Type B pancreatic cell (in vitro differentiated cells): ENCODE measurements at regions not wholly inside any gene's neighbourhood (a gene's known extent, or its start where the extent isn't known, plus 50 kb on each side); places are given as distances from the start of the nearest gene placed in this dataset.

Source experiments
- DNase-seq: peaks from one replicate; pipeline ENCODE4 v3.0.0; 2021; ENCODE audit warnings: mixed read lengths; ENCODE audit not compliant: unreplicated experiment; ENCODE audit errors: extremely low spot score
- H3K27ac Mint-ChIP-seq: 2 replicates; pipeline ENCODE4 v1.8.0; 2021; ENCODE audit warnings: mild to moderate bottlenecking, mixed read lengths
- H3K27me3 Mint-ChIP-seq: 2 replicates; pipeline ENCODE4 v1.8.0; 2021; ENCODE audit warnings: mixed read lengths
- H3K36me3 Mint-ChIP-seq: 2 replicates; pipeline ENCODE4 v1.8.0; 2021; ENCODE audit warnings: mixed read lengths
- H3K4me1 Mint-ChIP-seq: one replicate; pipeline ENCODE4 v1.8.0; 2021; ENCODE audit warnings: mixed read lengths; ENCODE audit not compliant: unreplicated experiment
- H3K4me3 Mint-ChIP-seq: 2 replicates; pipeline ENCODE4 v1.8.0; 2021; ENCODE audit warnings: mild to moderate bottlenecking, mixed read lengths
- H3K9me3 Mint-ChIP-seq: 2 replicates; pipeline ENCODE4 v1.8.0; 2021; ENCODE audit warnings: mixed read lengths
- TF ChIP-seq, protein P1 (sequence below): fragments of 200-600 bp; sonication (generic); conservative IDR thresholded peaks from 2 replicates; pipeline ENCODE4 v1.5.0; 2021; ENCODE audit warnings: antibody characterized with exemption, mild to moderate bottlenecking

DNA sequence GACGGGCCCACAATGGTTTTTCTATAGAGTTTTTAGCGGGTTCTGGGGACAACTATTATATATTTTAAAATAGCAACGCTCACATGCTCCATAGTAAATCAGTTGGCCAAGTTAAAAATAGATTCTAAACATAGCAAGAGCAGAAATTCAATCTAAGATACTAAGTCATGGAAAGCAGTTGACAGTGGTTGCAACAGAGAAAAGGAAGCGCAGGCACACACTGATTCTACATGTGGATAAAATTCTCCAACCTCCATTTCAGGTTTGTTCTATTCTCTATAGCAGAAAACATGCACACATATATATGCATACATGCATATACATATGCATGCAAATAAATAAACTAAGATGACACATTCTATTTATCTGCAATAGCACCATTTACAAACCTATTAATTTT lies 89.6 kb upstream of the HNRNPU start:
- no peaks in the 10 kb centered on the region for H3K4me1 Mint-ChIP-seq
- no peak for DNase-seq
- H3K4me3 Mint-ChIP-seq: no peak overlapping the region
- no peaks in the 10 kb centered on the region for H3K9me3 Mint-ChIP-seq
- no peaks in the 10 kb centered on the region for H3K36me3 Mint-ChIP-seq
- no peaks in the 10 kb centered on the region for H3K27me3 Mint-ChIP-seq
- no peak overlapping the region for H3K27ac Mint-ChIP-seq
- TF ChIP-seq, protein P1, sequence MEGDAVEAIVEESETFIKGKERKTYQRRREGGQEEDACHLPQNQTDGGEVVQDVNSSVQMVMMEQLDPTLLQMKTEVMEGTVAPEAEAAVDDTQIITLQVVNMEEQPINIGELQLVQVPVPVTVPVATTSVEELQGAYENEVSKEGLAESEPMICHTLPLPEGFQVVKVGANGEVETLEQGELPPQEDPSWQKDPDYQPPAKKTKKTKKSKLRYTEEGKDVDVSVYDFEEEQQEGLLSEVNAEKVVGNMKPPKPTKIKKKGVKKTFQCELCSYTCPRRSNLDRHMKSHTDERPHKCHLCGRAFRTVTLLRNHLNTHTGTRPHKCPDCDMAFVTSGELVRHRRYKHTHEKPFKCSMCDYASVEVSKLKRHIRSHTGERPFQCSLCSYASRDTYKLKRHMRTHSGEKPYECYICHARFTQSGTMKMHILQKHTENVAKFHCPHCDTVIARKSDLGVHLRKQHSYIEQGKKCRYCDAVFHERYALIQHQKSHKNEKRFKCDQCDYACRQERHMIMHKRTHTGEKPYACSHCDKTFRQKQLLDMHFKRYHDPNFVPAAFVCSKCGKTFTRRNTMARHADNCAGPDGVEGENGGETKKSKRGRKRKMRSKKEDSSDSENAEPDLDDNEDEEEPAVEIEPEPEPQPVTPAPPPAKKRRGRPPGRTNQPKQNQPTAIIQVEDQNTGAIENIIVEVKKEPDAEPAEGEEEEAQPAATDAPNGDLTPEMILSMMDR: no peak

DNA sequence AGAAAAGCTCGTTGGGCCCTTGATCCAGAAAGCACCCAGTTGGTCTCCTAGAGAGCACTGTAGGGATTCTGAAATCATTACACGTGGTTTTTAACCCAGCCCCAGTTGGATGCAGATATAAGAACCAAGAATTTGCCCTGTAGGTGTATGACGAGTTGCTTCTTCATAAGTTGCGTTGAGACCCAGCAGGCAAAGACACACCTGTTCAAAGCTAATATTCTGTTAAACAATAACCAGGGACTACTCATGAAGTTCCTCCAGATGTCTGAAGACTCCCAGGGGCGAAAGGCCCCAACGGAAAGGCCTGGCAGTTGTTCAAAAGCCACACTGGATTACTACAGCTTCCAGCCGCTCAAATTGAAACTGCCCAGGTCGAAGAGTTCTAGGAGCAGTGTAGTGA lies 88.6 kb upstream of the HNRNPU start:
- Mint-ChIP-seq H3K27ac (no peak overlapping the region), H3K36me3 (no peaks in the 10 kb centered on the region), H3K4me1 (no peaks in the 10 kb centered on the region), H3K27me3 (no peaks in the 10 kb centered on the region), H3K9me3 (no peaks in the 10 kb centered on the region), H3K4me3 (no peak overlapping the region)
- TF ChIP-seq, protein P1: no peak
- DNase-seq: no peak

DNA sequence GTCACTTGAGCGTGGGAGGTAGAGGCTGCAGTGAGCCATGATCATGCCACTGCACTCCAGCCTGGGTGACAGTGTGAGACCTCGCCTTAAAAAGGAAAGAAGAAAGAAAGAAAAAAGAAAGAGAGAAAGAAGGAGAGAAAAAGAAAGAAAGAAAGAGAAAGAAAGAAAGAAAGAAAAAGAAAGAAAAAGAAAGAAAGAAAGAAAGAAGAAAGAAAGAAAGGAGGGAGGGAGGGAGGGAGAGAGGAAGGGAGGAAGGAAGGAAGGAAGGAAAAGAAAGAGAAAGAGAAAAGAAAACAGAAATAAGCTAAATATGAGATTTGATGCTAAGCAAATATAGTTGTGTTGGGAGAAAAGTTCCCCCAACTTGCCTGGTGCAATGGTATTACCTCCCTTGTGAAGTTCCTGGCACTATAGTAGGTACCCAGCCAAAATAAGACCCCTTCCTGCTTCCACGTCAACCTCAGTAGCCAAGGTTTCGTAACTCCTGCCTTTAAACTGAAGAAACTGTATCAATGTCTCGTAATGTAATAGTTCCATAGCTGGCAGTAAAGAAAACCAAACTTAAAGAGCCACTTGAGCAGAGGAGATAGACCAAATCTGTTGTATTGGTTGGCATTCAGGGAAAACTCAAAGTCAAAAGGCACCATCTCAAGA lies 88.1 kb upstream of the HNRNPU start:
- no peak overlapping the region for H3K4me3 Mint-ChIP-seq
- no peak overlapping the region for H3K27ac Mint-ChIP-seq

DNA sequence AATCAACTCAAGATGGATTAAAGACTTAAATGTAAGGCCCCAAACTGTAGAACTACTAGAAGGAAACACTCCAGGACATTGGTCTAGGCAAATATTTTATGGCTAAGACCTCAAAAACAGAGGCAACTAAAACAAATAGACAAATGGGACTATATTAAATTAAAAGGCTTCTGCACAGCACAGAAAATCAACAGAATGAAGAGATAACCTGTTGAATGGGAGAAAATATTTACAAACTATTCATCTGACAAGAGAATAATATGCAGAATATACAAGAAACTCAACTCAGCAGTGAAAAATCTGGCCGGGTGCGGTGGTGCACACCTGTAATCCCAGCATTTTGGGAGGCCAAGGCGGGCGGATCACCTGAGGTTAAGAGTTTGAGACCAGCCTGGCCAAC lies 84.1 kb upstream of the HNRNPU start:
- Mint-ChIP-seq H3K27me3 (no peaks in the 10 kb centered on the region), H3K9me3 (no peaks in the 10 kb centered on the region), H3K27ac (no peak overlapping the region), H3K4me1 (no peaks in the 10 kb centered on the region), H3K4me3 (no peak overlapping the region), H3K36me3 (no peaks in the 10 kb centered on the region)
- TF ChIP-seq, protein P1: no peak
- DNase-seq: no peak

More for the DNA sequence above, 88.1 kb upstream of the HNRNPU start:
- Mint-ChIP-seq H3K9me3 (no peaks in the 10 kb centered on the region), H3K36me3 (no peaks in the 10 kb centered on the region), H3K4me1 (no peaks in the 10 kb centered on the region), H3K27me3 (no peaks in the 10 kb centered on the region)
- DNase-seq: no peak
- TF ChIP-seq, protein P1: no peak

DNA sequence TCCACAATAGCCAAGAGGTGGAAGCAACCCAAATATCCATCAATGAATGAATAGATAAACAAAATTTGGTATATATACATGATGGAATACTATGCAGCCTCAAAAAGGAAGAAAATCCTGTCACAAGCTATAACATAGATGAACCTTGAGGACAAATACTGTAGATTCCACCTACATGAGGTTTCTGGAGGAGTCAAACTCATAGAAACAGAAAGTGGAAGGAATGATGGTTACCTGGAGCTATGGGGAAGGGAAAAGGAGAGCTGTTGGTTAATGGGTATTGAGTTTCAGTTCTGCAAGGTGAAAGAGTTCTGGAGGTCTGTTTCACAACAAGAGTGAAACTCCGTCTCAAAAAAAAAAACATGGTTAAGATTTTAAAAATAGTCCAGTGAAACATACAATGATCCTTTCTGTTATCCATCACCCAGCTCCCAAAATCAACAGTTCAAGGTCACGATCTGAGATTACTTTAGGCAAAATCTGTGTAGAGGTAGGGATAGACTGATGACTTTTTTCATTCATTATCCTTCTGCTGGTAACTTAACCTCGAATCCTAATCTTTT lies 80.8 kb upstream of the HNRNPU start:
- DNase-seq: no peak
- Mint-ChIP-seq H3K27ac (no peak overlapping the region), H3K36me3 (no peaks in the 10 kb centered on the region), H3K4me3 (no peak overlapping the region), H3K27me3 (no peaks in the 10 kb centered on the region), H3K4me1 (no peaks in the 10 kb centered on the region), H3K9me3 (no peaks in the 10 kb centered on the region)
- TF ChIP-seq, protein P1: no peak
